ENCODE measurements at regions not wholly inside any gene's neighbourhood (a gene's known extent, or its start where the extent isn't known, plus 50 kb on each side); places are given as distances from the start of the nearest gene placed in this dataset.
"Not testable (repeated sequence)": the region's sequence is repeated elsewhere in the genome, so short reads cannot be mapped to it uniquely, and the experiment has no call there.

- not testable (repeated sequence) for DNase-seq
Observed at GRCh38 chrX:1053600-1053999, 158.8 kb downstream of the CRLF2 start.

- no peak for DNase-seq
Observed at GRCh38 chrX:1053072-1053471, 159.4 kb downstream of the CRLF2 start.

- DNase-seq: no peak
Observed at GRCh38 chrX:1052021-1052420, 160.4 kb downstream of the CRLF2 start.

GRCh38 chrX:1051421-1051820 lies 161.0 kb downstream of the CRLF2 start:
- DNase-seq: no peak

GRCh38 chrX:1045680-1046314 lies 166.7 kb downstream of the CRLF2 start:
- DNase-seq: no peak

- DNase-seq: no peak
Observed at GRCh38 chrX:1041091-1041490, 171.4 kb downstream of the CRLF2 start.

- DNase-seq: not testable (repeated sequence)
Observed at GRCh38 chrX:1035931-1036330, 176.5 kb downstream of the CRLF2 start.

GRCh38 chrX:1035206-1035605 lies 177.2 kb downstream of the CRLF2 start:
- no peak for DNase-seq

- DNase-seq: no peak
Observed at GRCh38 chrX:1034717-1035116, 177.7 kb downstream of the CRLF2 start.

GRCh38 chrX:1031521-1032430 lies 180.7 kb downstream of the CRLF2 start:
- DNase-seq: no peak

GRCh38 chrX:1029494-1029893 lies 183.0 kb downstream of the CRLF2 start:
- no peak for DNase-seq

GRCh38 chrX:1027680-1028079 lies 184.8 kb downstream of the CRLF2 start:
- DNase-seq: no peak

- peak in 1 of 2 donors; percentile 4 for DNase-seq
Observed at GRCh38 chrX:1027133-1027532, 185.3 kb downstream of the CRLF2 start.

- DNase-seq: no peak
Observed at GRCh38 chrX:1026263-1027015, 186.0 kb downstream of the CRLF2 start.

- no peak for DNase-seq
Observed at GRCh38 chrX:1025413-1025812, 187.0 kb downstream of the CRLF2 start.

- DNase-seq: no peak
Observed at GRCh38 chrX:1023676-1024075, 188.8 kb downstream of the CRLF2 start.

- not testable (repeated sequence) for DNase-seq
Observed at GRCh38 chrX:1021314-1021993, 191.0 kb downstream of the CRLF2 start.

GRCh38 chrX:1020634-1021166 lies 191.7 kb downstream of the CRLF2 start:
- no peak for DNase-seq

GRCh38 chrX:1016926-1017325 lies 195.5 kb downstream of the CRLF2 start:
- DNase-seq: not testable (repeated sequence)

GRCh38 chrX:1016281-1016680 lies 196.2 kb downstream of the CRLF2 start:
- DNase-seq: not testable (repeated sequence)

GRCh38 chrX:1012678-1013300 lies 199.7 kb downstream of the CRLF2 start:
- DNase-seq: peak in 1 of 2 donors; percentile 19

- DNase-seq: peak in 1 of 2 donors; percentile 6
Observed at GRCh38 chrX:1011691-1012283, 200.7 kb downstream of the CRLF2 start.

Data from stimulated activated CD4-positive, alpha-beta T cell treated with anti-CD3 and anti-CD28 coated beads, Interleukin-2, amount 100 ng/mL, for 24 hours (primary cell).